ENCODE measurements at regions not wholly inside any gene's neighbourhood (a gene's known extent, or its start where the extent isn't known, plus 50 kb on each side); places are given as distances from the start of the nearest gene placed in this dataset.
A peak's percentile ranks its signal among the peaks of the same experiment; 100 is the strongest.

GRCh38 chr20:50247196-50248094 lies 56.8 kb downstream of the CEBPB start:
- Histone ChIP-seq H3K4me1 (ENCODE audit: control insufficient read depth in 2 of 2, insufficient read depth in 1 of 2, low read depth in 1 of 2, low read length in 2 of 2) (peaks cover 0 to 2% of the 10 kb centered on the region in 2 donors), H2BK120ac (ENCODE audit: low read depth, low read length) (no peak overlapping the region), H3K4ac (ENCODE audit: low read length) (no peak overlapping the region), H3K9me3 (replicated peaks in 1 of 2; ENCODE audit: control insufficient read depth in 2 of 2, insufficient read depth in 1 of 2, low read depth in 1 of 2, low read length in 2 of 2) (no peaks in the 10 kb centered on the region), H2BK5ac (ENCODE audit: low read length) (no peak overlapping the region), H3K27ac (replicated peaks; ENCODE audit: low read length) (no peak overlapping the region), H3K18ac (ENCODE audit: low read length) (peak overlapping the region; percentile 20), H3K14ac (ENCODE audit: low read length) (no peak overlapping the region), H3K4me2 (ENCODE audit: insufficient read depth, low read length, poor library complexity, severe bottlenecking) (no peak overlapping the region), H3K23ac (ENCODE audit: low read depth, low read length, poor library complexity) (no peak overlapping the region), H2AK5ac (ENCODE audit: low read depth, low read length) (peak overlapping the region; percentile 72), H2BK15ac (ENCODE audit: low read length) (no peak overlapping the region), H3K4me3 (ENCODE audit: low read length in 2 of 2) (no peak overlapping the region), H2AFZ (ENCODE audit: low read length) (no peak overlapping the region), H3K27me3 (ENCODE audit: control insufficient read depth in 3 of 3, insufficient read depth in 3 of 3, low read depth in 1 of 3, low read length in 3 of 3) (peaks cover 0 to 16% (median 0%) of the 10 kb centered on the region in 3 experiments), H3K79me1 (ENCODE audit: low read depth, low read length) (peaks cover 2% of the 10 kb centered on the region), H2BK12ac (ENCODE audit: low read length) (no peak overlapping the region), H3K36me3 (replicated peaks in 1 of 2; ENCODE audit: control insufficient read depth in 2 of 2, insufficient read depth in 2 of 2, low read length in 2 of 2) (no peaks in the 10 kb centered on the region), H4K91ac (ENCODE audit: low read depth, low read length, poor library complexity) (no peak overlapping the region), H4K8ac (ENCODE audit: low read depth, low read length) (no peak overlapping the region), H3K9ac (ENCODE audit: low read depth, low read length, poor library complexity) (no peak overlapping the region)
- no peak for DNase-seq (ENCODE audit: low spot score)
- WGBS, 2 donors (ENCODE audit: extremely low coverage in 2 of 2, insufficient read length in 2 of 2, insufficient replicate concordance in 1 of 2), result no CpG with 5 or more reads among the region's 9 CpGs

GRCh38 chr20:50248104-50248641 lies 57.5 kb downstream of the CEBPB start:
- Histone ChIP-seq H3K18ac (ENCODE audit: low read length) (peak overlapping the region; percentile 9), H3K4me3 (ENCODE audit: low read length in 2 of 2) (no peak overlapping the region), H2AK5ac (ENCODE audit: low read depth, low read length) (peak overlapping the region; percentile 72), H2BK120ac (ENCODE audit: low read depth, low read length) (no peak overlapping the region), H4K8ac (ENCODE audit: low read depth, low read length) (no peak overlapping the region), H2AFZ (ENCODE audit: low read length) (no peak overlapping the region), H3K27me3 (ENCODE audit: control insufficient read depth in 3 of 3, insufficient read depth in 3 of 3, low read depth in 1 of 3, low read length in 3 of 3) (peaks cover 0 to 16% (median 0%) of the 10 kb centered on the region in 3 experiments), H3K23ac (ENCODE audit: low read depth, low read length, poor library complexity) (no peak overlapping the region), H3K4me2 (ENCODE audit: insufficient read depth, low read length, poor library complexity, severe bottlenecking) (no peak overlapping the region), H3K14ac (ENCODE audit: low read length) (no peak overlapping the region), H2BK12ac (ENCODE audit: low read length) (no peak overlapping the region), H3K79me1 (ENCODE audit: low read depth, low read length) (peaks cover 2% of the 10 kb centered on the region), H3K27ac (replicated peaks; ENCODE audit: low read length) (no peak overlapping the region), H3K36me3 (replicated peaks in 1 of 2; ENCODE audit: control insufficient read depth in 2 of 2, insufficient read depth in 2 of 2, low read length in 2 of 2) (no peaks in the 10 kb centered on the region), H3K4ac (ENCODE audit: low read length) (peak overlapping the region; percentile 14), H3K4me1 (ENCODE audit: control insufficient read depth in 2 of 2, insufficient read depth in 1 of 2, low read depth in 1 of 2, low read length in 2 of 2) (peaks cover 0 to 2% of the 10 kb centered on the region in 2 donors), H3K9ac (ENCODE audit: low read depth, low read length, poor library complexity) (peak overlapping the region; percentile 24), H2BK5ac (ENCODE audit: low read length) (peak overlapping the region; percentile 30), H3K9me3 (replicated peaks in 1 of 2; ENCODE audit: control insufficient read depth in 2 of 2, insufficient read depth in 1 of 2, low read depth in 1 of 2, low read length in 2 of 2) (no peaks in the 10 kb centered on the region), H4K91ac (ENCODE audit: low read depth, low read length, poor library complexity) (no peak overlapping the region), H2BK15ac (ENCODE audit: low read length) (peak overlapping the region; percentile 50)
- WGBS, 2 donors (ENCODE audit: extremely low coverage in 2 of 2, insufficient read length in 2 of 2, insufficient replicate concordance in 1 of 2), result no CpG with 5 or more reads among the region's 17 CpGs
- DNase-seq (ENCODE audit: low spot score), result no peak

GRCh38 chr20:50249447-50250388 lies 59.1 kb downstream of the CEBPB start:
- H3K9ac ChIP-seq (ENCODE audit: low read depth, low read length, poor library complexity), result no peak overlapping the region
- H3K36me3 ChIP-seq (replicated peaks in 1 of 2; ENCODE audit: control insufficient read depth in 2 of 2, insufficient read depth in 2 of 2, low read length in 2 of 2), result no peaks in the 10 kb centered on the region
- H2AFZ ChIP-seq (ENCODE audit: low read length), result no peak overlapping the region
- no peak for DNase-seq (ENCODE audit: low spot score)
- no peak overlapping the region for H3K23ac ChIP-seq (ENCODE audit: low read depth, low read length, poor library complexity)
- H3K27me3 ChIP-seq (ENCODE audit: control insufficient read depth in 3 of 3, insufficient read depth in 3 of 3, low read depth in 1 of 3, low read length in 3 of 3), result peaks cover 0 to 16% (median 0%) of the 10 kb centered on the region in 3 experiments
- no peaks in the 10 kb centered on the region for H3K4me1 ChIP-seq (ENCODE audit: control insufficient read depth in 2 of 2, insufficient read depth in 1 of 2, low read depth in 1 of 2, low read length in 2 of 2)
- H3K79me1 ChIP-seq (ENCODE audit: low read depth, low read length), result no peaks in the 10 kb centered on the region
- WGBS, 2 donors (ENCODE audit: extremely low coverage in 2 of 2, insufficient read length in 2 of 2, insufficient replicate concordance in 1 of 2), result no CpG with 5 or more reads among the region's 11 CpGs
- H2AK5ac ChIP-seq (ENCODE audit: low read depth, low read length), result peak overlapping the region; percentile 87
- no peak overlapping the region for H4K91ac ChIP-seq (ENCODE audit: low read depth, low read length, poor library complexity)
- H3K4me2 ChIP-seq (ENCODE audit: insufficient read depth, low read length, poor library complexity, severe bottlenecking), result no peak overlapping the region
- H3K4me3 ChIP-seq (ENCODE audit: low read length in 2 of 2), result no peak overlapping the region
- no peak overlapping the region for H3K18ac ChIP-seq (ENCODE audit: low read length)
- no peak overlapping the region for H3K4ac ChIP-seq (ENCODE audit: low read length)
- H2BK5ac ChIP-seq (ENCODE audit: low read length), result no peak overlapping the region
- H2BK12ac ChIP-seq (ENCODE audit: low read length), result no peak overlapping the region
- H3K27ac ChIP-seq (replicated peaks; ENCODE audit: low read length), result no peak overlapping the region
- no peak overlapping the region for H4K8ac ChIP-seq (ENCODE audit: low read depth, low read length)
- no peak overlapping the region for H2BK120ac ChIP-seq (ENCODE audit: low read depth, low read length)
- H3K9me3 ChIP-seq (replicated peaks in 1 of 2; ENCODE audit: control insufficient read depth in 2 of 2, insufficient read depth in 1 of 2, low read depth in 1 of 2, low read length in 2 of 2), result no peaks in the 10 kb centered on the region
- no peak overlapping the region for H2BK15ac ChIP-seq (ENCODE audit: low read length)
- no peak overlapping the region for H3K14ac ChIP-seq (ENCODE audit: low read length)

Data from neuronal stem cell (in vitro differentiated cells).